Nephron (organoid): ENCODE measurements at regions not wholly inside any gene's neighbourhood (a gene's known extent, or its start where the extent isn't known, plus 50 kb on each side); places are given as distances from the start of the nearest gene placed in this dataset.

Experiments used
- H3K27ac Mint-ChIP-seq, 3 experiments: 2 replicates each; pipeline ENCODE4 v1.8.0; 2020; ENCODE audit warnings: mixed read lengths in 3 of 3, mild to moderate bottlenecking in 2 of 3, moderate library complexity in 1 of 3
- H3K27me3 Mint-ChIP-seq: 2 replicates; pipeline ENCODE4 v1.8.0; 2021; ENCODE audit warnings: low read depth, mild to moderate bottlenecking, moderate library complexity, mixed read lengths
- H3K36me3 Mint-ChIP-seq: 2 replicates; pipeline ENCODE4 v1.8.0; 2020; ENCODE audit warnings: low read depth, mixed read lengths
- H3K4me1 Mint-ChIP-seq: 2 replicates; pipeline ENCODE4 v1.8.0; 2020; ENCODE audit warnings: mixed read lengths
- H3K4me3 Mint-ChIP-seq, 3 experiments: 2 replicates each; pipeline ENCODE4 v1.8.0; 2020; ENCODE audit warnings: mild to moderate bottlenecking in 3 of 3, mixed read lengths in 3 of 3, moderate library complexity in 2 of 3
- H3K9me3 Mint-ChIP-seq: 2 replicates; pipeline ENCODE4 v1.8.0; 2020; ENCODE audit warnings: mixed read lengths
- CTCF ChIP-seq, 3 experiments: fragments of 200-600 bp; sonication (generic); IDR thresholded peaks; one replicate each; pipeline ENCODE4 v1.5.0; 2021; ENCODE audit warnings: antibody characterized with exemption in 3 of 3; ENCODE audit not compliant: unreplicated experiment in 3 of 3

- no peak for TF ChIP-seq CTCF (IDR thresholded peaks at IDR 0.05; ENCODE audit: unreplicated experiment in 3 of 3)
- H3K4me3 Mint-ChIP-seq, result no peak overlapping the region
- peaks cover 9% of the 10 kb centered on the region for H3K9me3 Mint-ChIP-seq
- H3K27ac Mint-ChIP-seq, result peak overlapping the region in 1 of 3 experiments; percentile 26
- no peaks in the 10 kb centered on the region for H3K27me3 Mint-ChIP-seq
- no peaks in the 10 kb centered on the region for H3K4me1 Mint-ChIP-seq
- H3K36me3 Mint-ChIP-seq, result no peaks in the 10 kb centered on the region
These were observed 194.4 kb upstream of the TLE4 start for GRCh38 chr9:79377339-79377855.

- H3K9me3 Mint-ChIP-seq, result peaks cover 9% of the 10 kb centered on the region
- H3K36me3 Mint-ChIP-seq, result no peaks in the 10 kb centered on the region
- no peak overlapping the region for H3K27ac Mint-ChIP-seq
- no peaks in the 10 kb centered on the region for H3K27me3 Mint-ChIP-seq
- H3K4me3 Mint-ChIP-seq, result no peak overlapping the region
- no peak for TF ChIP-seq CTCF (IDR thresholded peaks at IDR 0.05; ENCODE audit: unreplicated experiment in 3 of 3)
- H3K4me1 Mint-ChIP-seq, result no peaks in the 10 kb centered on the region
These were observed 193.7 kb upstream of the TLE4 start for GRCh38 chr9:79378107-79378506.

GRCh38 chr9:79382044-79382443 is 189.7 kb upstream of the TLE4 start:
- Mint-ChIP-seq H3K9me3 (peaks cover 15% of the 10 kb centered on the region), H3K4me1 (peaks cover 11% of the 10 kb centered on the region), H3K27ac (no peak overlapping the region), H3K36me3 (no peaks in the 10 kb centered on the region), H3K27me3 (no peaks in the 10 kb centered on the region), H3K4me3 (no peak overlapping the region)
- no peak for TF ChIP-seq CTCF (IDR thresholded peaks at IDR 0.05; ENCODE audit: unreplicated experiment in 3 of 3)

GRCh38 chr9:79382458-79382857 is 189.3 kb upstream of the TLE4 start:
- Mint-ChIP-seq H3K36me3 (no peaks in the 10 kb centered on the region), H3K9me3 (peaks cover 15% of the 10 kb centered on the region), H3K4me1 (peaks cover 15% of the 10 kb centered on the region), H3K4me3 (no peak overlapping the region), H3K27me3 (no peaks in the 10 kb centered on the region), H3K27ac (no peak overlapping the region)
- TF ChIP-seq CTCF (IDR thresholded peaks at IDR 0.05; ENCODE audit: unreplicated experiment in 3 of 3), result no peak

- Mint-ChIP-seq H3K27ac (no peak overlapping the region), H3K4me1 (peaks cover 19% of the 10 kb centered on the region), H3K4me3 (no peak overlapping the region), H3K27me3 (no peaks in the 10 kb centered on the region), H3K36me3 (no peaks in the 10 kb centered on the region), H3K9me3 (peaks cover 15% of the 10 kb centered on the region)
- no peak for TF ChIP-seq CTCF (IDR thresholded peaks at IDR 0.05; ENCODE audit: unreplicated experiment in 3 of 3)
These were observed 188.7 kb upstream of the TLE4 start for GRCh38 chr9:79383096-79383495.

- no peaks in the 10 kb centered on the region for H3K27me3 Mint-ChIP-seq
- no peak for TF ChIP-seq CTCF (IDR thresholded peaks at IDR 0.05; ENCODE audit: unreplicated experiment in 3 of 3)
- H3K4me3 Mint-ChIP-seq, result no peak overlapping the region
- H3K9me3 Mint-ChIP-seq, result peaks cover 15% of the 10 kb centered on the region
- H3K36me3 Mint-ChIP-seq, result no peaks in the 10 kb centered on the region
- peaks cover 19% of the 10 kb centered on the region for H3K4me1 Mint-ChIP-seq
- no peak overlapping the region for H3K27ac Mint-ChIP-seq
These were observed 187.7 kb upstream of the TLE4 start for GRCh38 chr9:79384091-79384490.
